Neutrophil (primary cell): ENCODE measurements at regions not wholly inside any gene's neighbourhood (a gene's known extent, or its start where the extent isn't known, plus 50 kb on each side); places are given as distances from the start of the nearest gene placed in this dataset.

Experiments used
- H3K27ac ChIP-seq: fragments of 200-600 bp; sonication (generic); 2 replicates; pipeline ENCODE4 v1.5.1; 2016; ENCODE audit warnings: mild to moderate bottlenecking, moderate library complexity
- H3K27me3 ChIP-seq: fragments of 200-600 bp; sonication (generic); 2 replicates; pipeline ENCODE4 v1.6.0; 2016; ENCODE audit warnings: mild to moderate bottlenecking
- H3K36me3 ChIP-seq: fragments of 200-600 bp; sonication (generic); 2 replicates; pipeline ENCODE4 v1.5.1; 2017
- H3K4me1 ChIP-seq, 2 experiments: fragments of 200-600 bp in 1 of 2; sonication (generic) in 1 of 2; 1 replicate in 1 of 2; 2 replicates in 1 of 2; pipeline versions ENCODE4 v1.5.1 to v1.6.1; 2013 to 2016; ENCODE audit warnings: low read depth in 1 of 2, low read length in 1 of 2, mild to moderate bottlenecking in 1 of 2, moderate library complexity in 1 of 2; ENCODE audit not compliant: control insufficient read depth in 1 of 2, insufficient read depth in 1 of 2
- H3K4me3 ChIP-seq, 2 experiments: fragments of 200-600 bp in 1 of 2; sonication (generic) in 1 of 2; 1 replicate in 1 of 2; 2 replicates in 1 of 2; pipeline ENCODE4 v1.5.1; 2013 to 2016; ENCODE audit warnings: low read depth in 1 of 2, low read length in 1 of 2, mild to moderate bottlenecking in 1 of 2, moderate library complexity in 1 of 2
- H3K9me3 ChIP-seq: fragments of 200-600 bp; sonication (generic); 2 replicates; pipeline ENCODE4 v1.5.1; 2016
- CTCF ChIP-seq: fragments of 200-600 bp; sonication (generic); IDR thresholded peaks from 2 replicates; pipeline ENCODE4 v1.5.1; 2016; ENCODE audit warnings: antibody characterized with exemption

GRCh38 chr2:204012072-204012653 is 75.6 kb downstream of the ICOS start:
- H3K27me3 ChIP-seq = no peaks in the 10 kb centered on the region
- H3K36me3 ChIP-seq = no peaks in the 10 kb centered on the region
- no peaks in the 10 kb centered on the region for H3K9me3 ChIP-seq
- no peak overlapping the region for H3K27ac ChIP-seq
- H3K4me3 ChIP-seq = no peak overlapping the region
- TF ChIP-seq CTCF = no peak
- H3K4me1 ChIP-seq = no peaks in the 10 kb centered on the region

GRCh38 chr2:204015118-204015843 is 78.7 kb downstream of the ICOS start:
- no peak for TF ChIP-seq CTCF
- Histone ChIP-seq H3K9me3 (no peaks in the 10 kb centered on the region), H3K27me3 (no peaks in the 10 kb centered on the region), H3K27ac (no peak overlapping the region), H3K36me3 (no peaks in the 10 kb centered on the region), H3K4me3 (no peak overlapping the region), H3K4me1 (no peaks in the 10 kb centered on the region)

DNA sequence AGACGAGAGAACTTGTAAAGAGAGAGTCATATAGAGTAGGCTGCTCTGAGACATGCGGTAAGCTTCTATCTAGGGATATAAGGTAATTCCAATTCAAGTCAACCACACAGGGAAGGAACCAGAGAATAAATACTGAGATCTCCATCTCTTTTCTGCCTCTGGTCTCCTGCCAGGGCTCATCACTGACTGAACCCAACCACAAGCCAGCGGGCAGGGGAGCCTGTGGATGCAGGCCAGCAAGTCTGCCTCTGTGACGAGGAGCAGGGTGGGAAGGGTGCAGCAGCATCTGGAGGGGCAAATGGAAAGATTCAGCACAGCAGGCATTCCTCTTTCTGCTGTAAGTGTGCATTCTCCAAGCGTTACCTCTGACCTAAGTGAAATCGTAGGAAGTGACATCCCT is 82.2 kb downstream of the ICOS start:
- H3K4me3 ChIP-seq = no peak overlapping the region
- H3K36me3 ChIP-seq = no peaks in the 10 kb centered on the region
- no peak for TF ChIP-seq CTCF
- H3K27me3 ChIP-seq = no peaks in the 10 kb centered on the region
- no peak overlapping the region for H3K27ac ChIP-seq
- no peaks in the 10 kb centered on the region for H3K9me3 ChIP-seq
- H3K4me1 ChIP-seq = no peaks in the 10 kb centered on the region

DNA sequence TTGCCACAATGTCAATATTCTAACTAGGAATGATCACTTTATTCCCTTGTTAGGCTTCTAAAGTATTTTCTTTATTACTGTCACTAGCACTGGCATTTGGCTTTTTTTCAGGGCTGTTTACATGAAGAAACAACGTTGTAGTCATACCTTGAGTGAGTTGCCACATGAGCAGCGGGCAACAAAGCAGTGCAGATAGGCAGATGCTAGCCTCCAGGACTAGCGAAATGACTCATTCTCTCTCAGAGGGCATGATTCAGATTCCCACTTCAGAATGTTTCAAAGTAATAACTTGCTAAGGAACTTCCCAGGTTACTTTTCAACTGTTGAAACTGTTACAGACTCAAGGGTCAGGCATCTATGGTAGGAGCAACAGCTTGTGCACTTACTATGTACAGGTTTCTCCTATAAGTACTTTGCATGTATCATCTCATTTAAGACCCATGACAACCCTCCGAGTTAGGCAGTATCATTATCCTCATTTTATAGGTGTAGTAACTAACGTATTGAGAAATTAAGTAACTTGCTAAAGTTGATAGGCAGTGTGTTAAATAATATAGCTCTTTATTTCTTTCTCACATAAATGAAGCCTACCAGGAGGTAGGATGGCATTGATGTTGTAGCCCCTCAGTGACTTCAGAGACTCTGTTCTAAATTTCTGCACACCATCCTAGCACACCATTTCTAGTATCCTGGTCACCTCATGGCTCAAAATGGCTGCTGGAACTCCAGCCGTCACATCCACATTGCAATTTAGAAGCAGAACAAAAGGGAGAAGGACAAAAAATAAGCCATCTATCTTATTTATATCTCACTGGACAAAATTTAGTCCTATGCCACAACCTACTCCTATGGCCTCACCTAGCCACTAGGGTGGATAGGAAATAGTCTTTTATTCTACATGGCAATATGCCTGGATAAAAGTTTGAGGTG is 83.3 kb downstream of the ICOS start:
- TF ChIP-seq CTCF = no peak
- Histone ChIP-seq H3K4me1 (no peaks in the 10 kb centered on the region), H3K9me3 (no peaks in the 10 kb centered on the region), H3K27ac (no peak overlapping the region), H3K4me3 (no peak overlapping the region), H3K27me3 (no peaks in the 10 kb centered on the region), H3K36me3 (no peaks in the 10 kb centered on the region)

DNA sequence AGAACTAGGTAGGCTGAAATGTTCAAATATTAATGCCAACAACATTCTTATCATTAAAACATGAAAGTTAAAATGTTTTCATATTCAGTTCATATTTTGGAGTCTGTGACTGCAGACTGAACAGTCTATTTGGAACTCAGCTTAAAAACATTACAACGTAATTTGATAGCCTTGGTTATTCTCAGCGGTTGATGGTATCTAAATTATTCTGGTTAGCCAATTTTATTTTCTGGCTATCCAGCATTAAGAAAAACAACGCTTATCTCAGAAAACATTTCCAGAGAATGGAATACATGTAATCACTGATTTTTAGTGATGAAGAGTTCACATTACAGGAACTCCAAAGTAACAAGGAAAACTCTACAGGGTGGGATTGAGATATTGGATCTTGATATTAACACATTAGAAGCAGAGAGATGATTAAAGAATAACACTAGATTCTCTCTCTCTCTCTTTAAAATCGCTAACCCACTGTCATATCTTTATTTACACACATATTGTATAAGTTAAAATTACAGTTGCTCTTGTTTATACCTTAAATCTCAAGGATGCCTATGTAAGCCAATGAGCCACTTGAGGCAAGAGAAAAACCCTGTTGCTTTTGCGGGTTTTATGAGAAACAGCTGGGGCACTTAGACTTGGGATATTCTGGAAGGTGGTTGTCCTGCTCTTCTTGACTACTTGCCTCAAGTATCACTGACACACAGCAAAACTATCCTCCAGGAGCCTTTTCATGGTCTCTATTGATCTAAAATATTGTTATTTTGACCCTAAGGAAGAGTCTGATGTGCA is 84.9 kb downstream of the ICOS start:
- no peak for TF ChIP-seq CTCF
- no peak overlapping the region for H3K4me3 ChIP-seq
- H3K36me3 ChIP-seq = no peaks in the 10 kb centered on the region
- no peaks in the 10 kb centered on the region for H3K27me3 ChIP-seq
- no peaks in the 10 kb centered on the region for H3K9me3 ChIP-seq
- no peaks in the 10 kb centered on the region for H3K4me1 ChIP-seq
- H3K27ac ChIP-seq = no peak overlapping the region
